Left forelimb (tissue), 1 donor: ENCODE measurements at regions not wholly inside any gene's neighbourhood (a gene's known extent, or its start where the extent isn't known, plus 50 kb on each side); places are given as distances from the start of the nearest gene placed in this dataset.
"Not testable (repeated sequence)": the region's sequence is repeated elsewhere in the genome, so short reads cannot be mapped to it uniquely, and the experiment has no call there.

Source experiments
- DNase-seq: peaks from one replicate; pipeline ENCODE4 v3.0.0-alpha.2; 2018; ENCODE audit warnings: low spot score

DNA sequence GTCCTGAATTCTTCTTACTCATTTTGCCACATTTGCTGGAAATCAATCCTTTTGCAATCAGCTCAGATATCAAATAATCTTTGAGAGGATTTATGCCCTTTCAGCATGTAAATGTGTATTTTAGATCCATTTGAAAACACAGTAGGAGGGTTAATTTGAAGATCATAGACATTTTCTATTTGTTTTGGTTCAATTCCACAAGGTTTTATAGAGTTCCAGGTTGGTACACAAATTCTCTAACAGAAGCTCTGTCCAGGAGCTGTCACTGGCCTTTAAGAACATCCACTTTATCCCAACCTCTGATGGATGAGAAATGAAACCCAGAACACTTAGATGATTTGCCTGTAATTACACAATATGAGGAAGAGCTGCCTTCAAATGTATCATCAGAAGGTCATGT, 157.3 kb upstream of the CHAC2 start:
- no peak for DNase-seq

DNA sequence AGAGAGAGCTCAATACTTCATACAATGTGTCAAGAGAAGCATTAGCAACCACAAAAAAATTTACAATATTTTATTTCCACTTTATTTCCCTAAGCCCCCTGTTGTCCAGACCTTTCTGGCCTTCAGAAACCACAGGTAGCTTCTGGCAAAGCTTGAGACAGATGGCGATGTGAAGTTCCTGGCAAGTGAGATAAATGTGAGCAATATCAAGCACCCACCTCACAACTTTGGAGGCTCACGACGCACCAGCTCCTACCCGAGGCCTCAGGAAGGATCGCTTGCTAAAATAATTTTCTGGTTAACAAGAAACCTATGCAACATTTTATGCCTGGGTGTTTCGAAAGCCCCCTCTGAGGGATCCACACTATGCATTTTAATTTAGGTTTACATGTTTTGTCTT, 158.1 kb upstream of the CHAC2 start:
- DNase-seq: no peak

DNA sequence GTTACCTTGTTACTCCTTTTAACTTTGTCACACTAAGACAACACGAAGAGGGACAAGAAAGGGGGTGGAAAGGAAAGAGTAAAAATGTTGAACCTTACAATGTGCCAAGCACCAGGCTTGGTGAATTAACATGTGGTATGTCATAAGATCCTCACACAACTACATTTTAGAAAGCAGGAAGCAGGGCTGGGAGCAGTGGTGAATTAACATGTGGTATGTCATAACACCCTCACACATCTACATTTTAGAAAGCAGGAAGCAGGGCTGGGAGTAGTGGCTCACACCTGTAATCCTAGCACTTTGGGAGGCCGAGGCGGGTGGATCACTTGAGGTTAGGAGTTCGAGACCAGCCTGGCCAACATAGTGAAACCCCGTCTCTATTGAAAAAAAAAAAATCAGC, 159.3 kb upstream of the CHAC2 start:
- no peak for DNase-seq

DNA sequence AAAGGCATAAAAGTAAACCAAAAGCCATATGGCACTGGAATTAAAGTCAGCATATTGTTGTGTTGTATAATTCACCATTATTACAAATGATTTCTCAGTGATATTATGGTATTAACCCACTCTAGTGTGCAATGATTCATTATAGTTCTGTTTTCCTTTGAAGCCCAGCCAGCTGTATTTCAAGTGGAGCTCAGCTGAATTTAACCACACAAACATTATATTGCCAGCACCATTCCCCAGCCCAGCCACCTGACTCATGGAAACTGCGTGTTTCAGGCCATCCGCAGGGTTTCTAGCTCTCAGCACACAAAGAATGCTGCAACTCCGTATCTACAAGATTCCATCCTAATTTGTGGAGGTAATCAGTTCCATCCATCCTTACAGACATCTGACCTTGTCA, 166.8 kb upstream of the CHAC2 start:
- no peak for DNase-seq

DNA sequence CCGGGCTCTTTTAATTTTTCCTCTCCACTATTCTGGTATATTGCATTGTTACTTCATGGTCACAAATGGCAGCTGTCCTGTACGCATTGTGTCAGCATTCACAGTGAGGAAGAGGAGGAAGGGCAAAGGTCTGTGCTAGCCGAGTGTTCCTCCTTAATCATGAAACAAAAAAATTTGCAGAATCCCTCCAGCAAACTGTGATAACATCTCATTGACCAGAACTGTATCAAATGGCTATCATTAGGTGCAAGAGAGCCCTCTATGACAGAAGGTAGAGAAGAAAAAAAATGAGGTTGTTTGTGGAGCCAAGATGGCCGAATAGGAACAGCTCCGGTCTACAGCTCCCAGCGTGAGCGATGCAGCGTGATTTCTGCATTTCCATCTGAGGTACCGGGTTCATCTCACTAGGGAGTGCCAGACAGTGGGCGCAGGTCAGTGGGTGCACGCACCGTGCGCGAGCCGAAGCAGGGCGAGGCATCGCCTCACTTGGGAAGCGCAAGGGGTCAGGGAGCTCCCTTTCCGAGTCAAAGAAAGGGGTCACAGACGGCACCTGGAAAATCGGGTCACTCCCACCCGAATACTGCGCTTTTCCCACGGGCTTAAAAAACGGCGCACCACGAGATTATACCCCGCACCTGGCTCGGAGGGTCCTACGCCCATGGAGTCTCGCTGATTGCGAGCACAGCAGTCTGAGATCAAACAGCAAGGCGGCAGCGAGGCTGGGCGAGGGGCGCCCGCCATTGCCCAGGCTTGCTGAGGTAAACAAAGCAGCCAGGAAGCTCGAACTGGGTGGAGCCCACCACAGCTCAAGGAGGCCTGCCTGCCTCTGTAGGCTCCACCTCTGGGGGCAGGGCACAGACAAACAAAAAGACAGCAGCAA, 180.6 kb upstream of the CHAC2 start:
- DNase-seq: not testable (repeated sequence)

DNA sequence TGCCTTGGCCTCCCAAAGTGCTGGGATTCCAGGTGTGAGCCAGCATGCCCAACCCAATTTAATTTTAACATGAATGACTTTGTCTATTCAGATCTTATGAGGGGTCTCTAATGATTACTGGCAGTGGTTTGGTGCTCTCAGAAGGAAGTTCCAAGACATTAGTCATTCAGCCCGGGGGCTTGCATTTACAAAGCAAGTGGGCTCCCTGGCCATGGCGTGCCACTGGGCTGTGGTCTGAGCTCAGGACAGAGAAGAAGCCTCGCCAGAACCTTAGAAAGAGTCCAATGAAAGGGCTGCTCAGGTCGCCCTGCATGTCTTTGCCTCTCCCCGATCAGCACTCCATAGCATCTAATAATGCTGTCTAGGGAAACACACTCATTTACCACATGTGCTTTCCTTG, 182.6 kb upstream of the CHAC2 start:
- no peak for DNase-seq

DNA sequence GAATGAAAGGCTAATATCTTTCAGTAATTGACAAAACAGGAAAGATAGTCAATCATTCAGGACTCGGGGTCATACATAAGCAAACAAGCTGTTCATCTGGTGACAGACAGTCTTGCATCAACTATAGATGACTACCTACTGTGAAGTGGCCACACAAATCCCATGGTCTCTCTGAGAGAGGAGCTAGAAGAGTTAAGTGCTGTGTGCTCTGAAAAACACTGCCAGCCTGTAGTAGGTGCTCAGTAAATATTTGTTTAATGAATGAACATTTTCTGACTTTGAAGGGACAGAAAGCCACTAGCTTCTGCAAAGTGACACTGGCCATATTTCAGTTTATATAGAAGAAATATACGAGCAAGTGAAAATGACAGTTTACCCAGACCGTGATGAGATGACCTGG, 184.0 kb upstream of the CHAC2 start:
- no peak for DNase-seq

DNA sequence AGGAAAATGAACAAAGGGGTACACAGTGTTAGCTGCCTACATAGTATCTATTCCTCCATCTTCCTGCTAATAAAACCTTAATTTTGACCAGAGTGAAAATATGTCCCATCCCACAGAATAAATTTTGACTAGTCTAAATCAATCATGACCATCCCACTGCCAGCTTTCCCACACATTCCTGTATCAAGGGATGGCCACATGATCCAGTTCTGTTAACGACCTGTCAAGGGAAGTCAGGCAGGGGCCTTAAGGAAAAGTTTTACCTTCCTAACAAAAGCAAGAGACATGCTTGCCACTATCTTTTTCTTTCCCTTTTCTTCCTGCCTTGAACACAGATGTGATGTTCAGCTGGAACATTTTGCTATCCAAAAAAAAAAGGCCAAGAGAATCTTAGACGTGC, 185.0 kb upstream of the CHAC2 start:
- DNase-seq: no peak

DNA sequence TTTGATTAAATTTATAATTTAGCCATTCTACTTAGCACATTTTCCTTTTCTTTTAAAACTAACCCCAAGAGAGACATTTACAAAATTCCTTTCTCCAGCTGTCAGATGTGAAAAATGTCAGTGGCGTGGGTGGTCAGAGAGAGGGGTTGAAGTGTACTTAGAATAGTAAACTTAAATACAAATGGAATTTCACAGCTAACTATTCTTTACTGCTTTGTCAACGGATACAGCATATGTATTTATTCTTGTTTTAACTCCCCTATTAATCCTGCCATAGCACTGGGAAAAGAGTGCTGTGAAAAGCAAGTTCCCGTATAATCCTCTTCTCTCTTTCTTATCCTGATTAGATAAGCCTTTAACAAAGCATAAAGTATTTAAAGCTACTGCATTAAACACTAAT, 191.4 kb upstream of the CHAC2 start:
- no peak for DNase-seq

DNA sequence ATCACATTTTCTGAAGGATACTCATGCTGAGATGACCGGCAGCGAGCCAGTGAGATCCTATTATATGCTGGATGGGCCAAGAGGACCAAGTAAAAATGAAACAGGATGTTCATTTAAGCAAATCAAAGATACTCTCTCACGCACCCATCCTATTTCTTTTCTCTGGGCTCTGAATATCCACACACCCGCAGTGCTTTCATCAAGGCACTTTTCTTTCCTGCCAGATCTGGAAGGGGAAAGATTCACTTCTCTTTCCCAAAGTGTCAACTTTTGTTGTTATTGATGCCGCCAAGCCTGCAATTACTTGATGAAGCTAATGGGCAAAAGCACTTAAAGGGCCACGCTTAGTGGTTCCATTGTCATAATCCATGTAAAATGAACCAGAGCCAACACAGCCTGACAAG, 191.9 kb upstream of the CHAC2 start:
- DNase-seq: no peak

DNA sequence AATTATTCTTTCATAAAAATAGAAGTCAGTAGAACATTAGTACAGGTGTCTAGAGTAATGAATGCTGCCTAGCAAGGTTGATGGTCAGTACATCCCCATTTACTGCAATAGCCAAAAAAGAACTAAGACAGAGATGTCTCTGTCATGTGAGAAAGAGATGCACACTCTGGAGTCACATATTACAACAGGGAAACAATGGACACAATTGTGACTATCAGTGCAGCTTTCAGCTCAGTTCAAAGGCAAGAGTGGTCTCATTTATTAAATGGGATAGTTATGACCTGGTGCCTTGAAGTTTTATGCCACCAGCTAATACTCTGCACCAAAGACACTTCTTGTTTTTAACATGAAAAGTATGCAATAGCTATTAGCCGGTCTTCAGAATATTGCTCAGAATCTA, 194.9 kb upstream of the CHAC2 start:
- DNase-seq: no peak

DNA sequence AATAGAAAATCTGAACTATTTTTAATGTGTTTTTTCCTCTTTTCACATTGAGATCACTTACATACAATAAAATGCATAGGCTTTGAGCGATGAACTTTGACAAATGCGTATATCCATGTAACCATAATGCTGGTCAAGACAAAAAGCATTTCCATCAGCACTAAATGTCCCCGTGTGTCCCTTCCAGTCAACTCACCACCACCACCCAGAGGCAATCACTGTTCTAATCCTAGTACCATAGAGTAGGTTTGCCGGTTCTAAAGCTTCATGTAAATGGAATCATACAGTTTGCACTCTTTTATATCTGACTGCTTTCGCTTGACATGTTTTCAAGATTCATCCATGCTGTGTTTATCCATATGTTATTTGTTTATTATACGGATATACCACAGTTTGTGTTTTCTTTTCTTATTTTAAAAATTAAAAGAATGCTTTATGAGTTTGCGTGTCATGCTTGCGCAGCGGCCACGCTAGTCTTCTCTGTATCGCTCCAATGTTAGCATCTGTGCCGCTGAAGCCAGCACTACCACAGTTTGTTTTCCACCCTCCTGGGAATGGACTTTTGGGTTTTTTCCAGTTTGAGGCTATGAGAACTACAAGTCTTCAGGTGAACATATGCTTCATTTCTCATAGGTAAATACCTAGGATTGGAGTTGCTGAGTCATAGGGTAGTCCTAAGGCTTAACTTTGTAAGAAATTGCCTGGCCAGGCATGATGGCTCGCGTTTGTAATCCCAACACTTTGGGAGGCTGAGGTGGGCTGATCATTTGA, 197.5 kb upstream of the CHAC2 start:
- DNase-seq: no peak

DNA sequence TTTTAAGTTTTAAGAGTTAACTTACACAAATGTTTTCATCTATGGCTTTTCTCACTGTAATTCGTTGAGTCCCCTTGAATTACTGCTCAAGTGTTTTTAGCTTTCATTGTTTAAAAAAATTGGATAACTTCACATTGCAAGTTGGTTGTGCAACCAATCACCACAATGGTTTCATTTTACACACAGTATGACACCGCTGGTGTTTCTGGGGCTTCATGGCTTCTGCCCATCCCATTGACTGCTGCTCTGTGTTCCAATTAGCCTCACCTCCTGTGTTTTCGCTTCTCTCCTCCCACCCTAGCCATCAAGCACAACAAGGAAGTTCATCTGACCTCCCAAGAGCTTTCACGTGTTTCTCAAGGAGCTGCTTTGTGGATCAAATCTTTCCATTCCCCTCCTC, 199.1 kb upstream of the CHAC2 start:
- no peak for DNase-seq

DNA sequence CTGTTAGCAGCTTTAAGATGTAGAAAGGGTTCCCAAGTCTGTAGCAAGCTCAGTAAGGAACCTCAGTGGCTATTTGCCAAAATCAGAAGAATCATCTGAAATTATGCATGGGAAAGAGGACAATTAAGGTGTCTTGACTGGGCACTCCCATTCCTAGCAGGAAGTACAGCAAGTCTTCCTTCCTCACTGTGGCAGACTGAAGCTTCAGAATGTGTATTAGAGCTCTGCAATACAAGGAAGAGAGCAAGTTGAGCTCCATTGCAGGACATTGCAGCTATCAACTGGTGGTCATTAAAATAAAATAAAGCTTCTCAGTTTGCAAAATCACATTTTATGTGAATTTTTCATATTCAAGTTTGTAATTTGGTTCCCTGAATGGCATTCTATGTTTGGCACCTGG, 200.5 kb upstream of the CHAC2 start:
- no peak for DNase-seq

DNA sequence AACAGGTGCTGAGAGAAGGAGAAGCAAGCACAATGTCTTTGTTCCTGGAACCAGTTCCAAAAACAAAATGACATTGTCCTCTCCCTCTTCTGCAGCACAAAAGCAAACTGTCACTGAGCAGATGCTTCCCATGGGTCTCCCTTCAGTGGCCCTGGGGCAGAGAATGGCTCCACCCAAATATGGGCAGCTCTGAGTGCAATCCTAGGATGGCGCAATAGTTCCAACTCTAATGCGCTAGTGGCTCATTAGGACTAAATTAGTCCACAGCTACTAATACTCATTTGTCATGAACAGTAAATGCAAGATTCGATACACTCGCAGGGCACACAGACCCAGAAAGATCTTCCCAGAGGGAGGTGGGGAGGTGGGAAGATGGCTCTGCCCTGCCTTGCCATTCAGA, 205.2 kb upstream of the CHAC2 start:
- no peak for DNase-seq

DNA sequence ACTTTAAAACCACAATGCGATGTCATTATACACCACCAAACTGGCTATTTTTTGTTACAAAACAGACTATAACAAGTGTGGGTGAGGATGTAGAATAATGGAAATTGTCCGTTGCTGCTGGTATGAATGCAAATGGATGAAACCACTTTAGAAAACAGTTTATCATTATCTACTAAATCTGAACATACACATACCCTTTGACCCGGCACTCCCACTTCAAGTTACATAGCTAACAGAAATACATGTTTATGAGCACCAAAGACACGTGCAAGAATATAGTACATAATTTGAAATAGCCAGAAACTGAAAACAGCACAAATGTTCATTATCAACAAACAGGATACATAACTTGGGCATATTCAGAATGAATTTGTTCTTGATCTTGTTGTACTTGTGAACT, 206.4 kb upstream of the CHAC2 start:
- no peak for DNase-seq

DNA sequence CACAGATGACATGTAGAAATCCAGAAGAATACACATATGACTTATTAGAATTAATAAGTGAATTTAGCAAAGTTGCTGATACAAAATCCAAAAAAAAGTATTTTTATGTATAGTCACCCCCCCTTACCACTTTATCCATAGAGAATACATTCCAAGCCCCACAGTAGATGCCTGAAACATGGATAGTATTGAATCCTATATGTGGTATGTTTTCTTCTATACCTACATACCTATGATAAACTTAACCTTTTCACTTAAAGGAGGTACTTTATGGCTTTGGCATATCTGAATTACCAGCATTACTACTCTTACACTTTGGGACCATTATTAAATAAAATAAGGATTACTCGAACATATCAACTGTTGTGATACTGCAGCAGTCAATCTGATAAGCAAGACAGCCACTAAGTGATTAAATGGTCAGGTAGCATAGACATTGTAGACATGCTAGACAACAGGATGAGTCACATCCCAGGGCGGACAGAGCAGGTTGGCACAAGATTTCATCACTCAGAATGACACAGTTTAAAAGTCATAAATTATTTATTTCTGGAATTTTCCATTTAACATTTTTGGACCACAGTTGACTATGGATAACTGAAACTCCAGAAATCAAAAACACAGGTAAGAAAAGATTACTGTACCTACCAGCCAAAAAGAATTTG, 208.2 kb upstream of the CHAC2 start:
- no peak for DNase-seq

DNA sequence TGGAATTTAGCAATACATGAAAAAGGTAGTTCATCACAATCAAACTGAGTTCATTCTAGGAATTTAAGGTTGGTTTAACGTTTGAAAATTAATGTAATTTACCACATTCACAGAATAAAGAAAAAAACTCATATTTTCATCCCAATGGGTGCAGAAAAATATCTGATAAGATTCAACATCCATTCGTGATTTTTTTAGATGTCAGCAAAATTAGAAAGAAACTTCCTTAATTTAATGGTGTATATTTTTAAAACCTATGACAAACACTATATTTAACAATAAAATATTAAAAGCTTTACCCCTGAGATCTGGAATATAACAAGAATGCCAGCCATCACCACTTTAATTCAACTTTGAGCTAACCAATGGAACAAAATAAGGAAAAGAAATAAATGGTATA, 208.7 kb upstream of the CHAC2 start:
- no peak for DNase-seq

DNA sequence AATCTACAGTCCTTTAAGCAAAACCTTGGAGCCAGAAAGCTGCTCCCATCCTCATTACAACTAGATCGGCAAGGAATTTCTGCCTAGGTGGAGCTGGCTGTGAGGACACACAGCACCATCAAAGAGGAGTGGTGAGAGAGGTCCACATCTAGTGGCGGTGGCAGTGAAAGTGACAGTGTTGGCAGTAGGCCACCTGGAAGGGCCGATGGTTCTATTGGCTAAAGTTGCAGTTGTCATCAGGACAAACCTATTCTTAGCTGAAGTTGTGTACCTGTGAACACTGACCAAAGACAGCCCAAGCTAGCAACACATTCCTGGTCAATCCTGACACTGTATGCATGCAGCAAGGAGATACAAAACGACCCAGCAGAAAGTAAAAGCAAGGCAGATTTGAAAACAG, 218.1 kb upstream of the CHAC2 start:
- DNase-seq: no peak

DNA sequence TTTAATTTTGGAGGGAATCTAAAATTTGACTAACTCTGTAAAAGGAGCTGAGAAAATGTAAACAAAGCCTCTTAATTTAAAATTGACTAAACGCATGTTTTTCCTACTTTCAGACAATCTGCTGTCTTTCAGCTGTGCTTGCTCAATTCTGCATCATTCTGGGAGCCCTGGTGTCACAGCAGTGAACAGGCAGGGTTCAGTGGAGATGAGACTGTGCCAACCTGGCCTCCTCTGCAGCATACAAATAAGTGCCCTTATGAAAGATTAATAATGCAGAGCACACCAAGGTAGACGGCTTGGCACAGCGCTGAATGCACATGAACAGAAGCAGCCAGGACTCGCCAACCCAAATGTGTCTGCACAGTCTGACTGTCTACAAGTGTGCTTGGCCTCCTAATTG, 222.0 kb upstream of the CHAC2 start:
- no peak for DNase-seq

DNA sequence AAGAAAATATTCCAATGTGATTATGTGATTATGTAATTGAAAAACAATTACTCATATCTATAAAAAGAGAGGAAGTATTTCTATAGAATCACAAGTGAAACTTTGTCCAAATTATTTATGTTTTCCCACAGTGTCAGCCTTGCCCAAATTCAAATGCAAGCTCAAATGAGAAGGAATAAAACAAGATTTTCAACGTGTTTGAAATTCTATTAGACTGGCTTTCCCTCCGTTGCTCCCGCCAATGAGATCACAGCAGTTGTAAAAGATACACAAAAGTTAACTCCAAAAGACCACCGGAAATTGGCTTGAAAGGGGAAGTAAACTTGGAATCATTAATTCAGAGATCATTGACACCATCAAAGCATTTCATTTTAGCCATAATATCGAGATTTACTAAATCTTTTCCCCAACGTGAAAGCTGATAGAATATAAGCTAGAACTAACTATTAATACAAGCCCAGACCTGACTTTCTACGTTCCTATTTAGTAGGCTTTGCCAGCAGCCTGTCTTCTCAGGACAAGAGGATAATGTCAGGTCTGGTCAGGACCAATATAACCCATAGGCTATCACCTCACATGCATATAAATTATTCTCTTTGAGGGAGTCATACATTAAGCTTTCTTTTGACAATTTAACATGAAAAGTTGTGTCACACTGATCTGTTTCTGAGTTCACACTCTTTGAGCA, 222.6 kb upstream of the CHAC2 start:
- DNase-seq: no peak

DNA sequence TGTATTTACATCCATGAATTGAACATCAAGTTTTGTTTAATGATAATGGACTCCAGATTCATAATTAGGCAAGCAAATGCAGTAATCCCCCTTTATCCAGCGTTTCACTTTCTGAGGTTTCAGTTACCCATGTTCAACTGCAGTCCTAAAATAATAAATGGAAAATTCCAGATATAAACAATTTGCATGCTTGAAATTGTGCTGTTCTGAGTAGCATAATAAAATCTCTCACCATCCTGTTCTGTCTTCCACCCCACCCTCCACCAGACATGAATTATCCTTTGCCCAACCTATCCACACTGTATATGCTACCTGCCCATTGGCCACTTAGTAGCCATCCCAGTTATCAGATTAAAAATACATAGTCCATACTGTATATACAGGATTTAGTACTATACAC, 224.5 kb upstream of the CHAC2 start:
- DNase-seq: no peak
